Fibroblast of villous mesenchyme (primary cell): ENCODE measurements at regions not wholly inside any gene's neighbourhood (a gene's known extent, or its start where the extent isn't known, plus 50 kb on each side); places are given as distances from the start of the nearest gene placed in this dataset.

Experiments used
- DNase-seq: peaks from one replicate; pipeline ENCODE4 v3.0.0-alpha.2; 2010; ENCODE audit warnings: low read depth
- H3K4me3 ChIP-seq: 2 replicates; pipeline ENCODE4 v1.5.1; 2011; ENCODE audit warnings: low read depth, mild to moderate bottlenecking, low read length
- TF ChIP-seq, protein P1 (sequence below): IDR thresholded peaks from 2 replicates; pipeline ENCODE4 v1.5.1; 2012; ENCODE audit warnings: low read depth, mild to moderate bottlenecking, low read length; ENCODE audit not compliant: insufficient read depth

DNA sequence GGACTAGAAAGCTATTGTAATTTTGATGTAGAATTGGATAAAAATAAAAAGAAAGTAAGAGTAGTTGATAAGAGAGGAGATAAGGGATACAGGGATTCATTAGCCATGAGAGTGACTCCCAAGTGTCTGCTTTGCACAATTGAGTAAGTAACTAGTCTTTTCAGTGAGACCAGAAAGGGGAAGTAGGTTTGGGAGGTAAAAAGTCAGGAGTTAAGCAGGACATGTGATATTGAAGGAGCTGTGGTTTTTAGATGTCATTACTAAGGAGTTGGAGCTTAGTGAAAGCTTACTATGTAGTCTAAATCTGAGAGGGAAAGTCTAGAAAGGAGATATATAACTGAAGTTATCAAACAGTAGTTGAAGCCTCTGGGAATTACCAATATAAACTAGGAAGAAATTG, 93.4 kb downstream of the SLC5A7 start:
- no peak for DNase-seq
- H3K4me3 ChIP-seq = no peak overlapping the region
- TF ChIP-seq, protein P1, sequence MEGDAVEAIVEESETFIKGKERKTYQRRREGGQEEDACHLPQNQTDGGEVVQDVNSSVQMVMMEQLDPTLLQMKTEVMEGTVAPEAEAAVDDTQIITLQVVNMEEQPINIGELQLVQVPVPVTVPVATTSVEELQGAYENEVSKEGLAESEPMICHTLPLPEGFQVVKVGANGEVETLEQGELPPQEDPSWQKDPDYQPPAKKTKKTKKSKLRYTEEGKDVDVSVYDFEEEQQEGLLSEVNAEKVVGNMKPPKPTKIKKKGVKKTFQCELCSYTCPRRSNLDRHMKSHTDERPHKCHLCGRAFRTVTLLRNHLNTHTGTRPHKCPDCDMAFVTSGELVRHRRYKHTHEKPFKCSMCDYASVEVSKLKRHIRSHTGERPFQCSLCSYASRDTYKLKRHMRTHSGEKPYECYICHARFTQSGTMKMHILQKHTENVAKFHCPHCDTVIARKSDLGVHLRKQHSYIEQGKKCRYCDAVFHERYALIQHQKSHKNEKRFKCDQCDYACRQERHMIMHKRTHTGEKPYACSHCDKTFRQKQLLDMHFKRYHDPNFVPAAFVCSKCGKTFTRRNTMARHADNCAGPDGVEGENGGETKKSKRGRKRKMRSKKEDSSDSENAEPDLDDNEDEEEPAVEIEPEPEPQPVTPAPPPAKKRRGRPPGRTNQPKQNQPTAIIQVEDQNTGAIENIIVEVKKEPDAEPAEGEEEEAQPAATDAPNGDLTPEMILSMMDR = no peak

DNA sequence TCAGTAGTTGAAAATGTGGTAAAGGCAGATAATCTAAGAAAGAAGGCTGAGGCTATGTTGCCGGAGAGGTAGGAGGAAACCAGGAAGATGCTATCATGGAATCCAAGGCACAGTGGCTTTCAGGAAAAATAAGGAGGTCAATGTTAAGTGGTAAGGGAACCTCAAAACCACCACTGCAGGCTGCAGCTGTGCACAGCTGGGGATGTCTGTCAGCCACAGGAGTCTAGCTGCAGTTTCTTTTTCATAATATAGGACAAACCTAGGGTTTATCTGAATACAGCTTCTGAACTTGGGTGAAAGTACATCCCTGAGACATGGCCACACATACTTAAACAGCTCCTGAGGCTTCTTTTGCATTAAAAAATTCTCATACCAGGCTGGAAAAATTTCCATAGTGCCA, 93.9 kb downstream of the SLC5A7 start:
- no peak for DNase-seq
- no peak overlapping the region for H3K4me3 ChIP-seq
- TF ChIP-seq, protein P1 = no peak

DNA sequence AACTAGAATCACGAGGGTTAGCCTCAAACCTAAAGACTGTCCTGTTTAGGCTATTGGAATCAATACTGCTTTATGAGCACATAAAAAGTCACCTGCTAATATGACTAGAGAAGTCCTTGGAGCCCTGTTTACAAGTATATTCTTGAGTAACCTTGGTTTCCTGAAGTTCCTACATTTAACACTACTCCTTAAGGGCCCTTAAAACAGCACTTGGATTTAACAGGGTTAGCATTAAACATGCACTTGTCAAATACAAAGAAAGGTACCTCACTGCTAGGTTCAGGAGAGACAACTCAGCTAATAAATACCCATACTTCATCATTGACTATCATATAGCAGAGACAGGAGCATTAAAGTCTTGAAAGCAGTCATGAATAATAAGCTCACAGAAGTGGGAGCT, 96.7 kb downstream of the SLC5A7 start:
- no peak for DNase-seq
- TF ChIP-seq, protein P1 = no peak
- H3K4me3 ChIP-seq = no peak overlapping the region

DNA sequence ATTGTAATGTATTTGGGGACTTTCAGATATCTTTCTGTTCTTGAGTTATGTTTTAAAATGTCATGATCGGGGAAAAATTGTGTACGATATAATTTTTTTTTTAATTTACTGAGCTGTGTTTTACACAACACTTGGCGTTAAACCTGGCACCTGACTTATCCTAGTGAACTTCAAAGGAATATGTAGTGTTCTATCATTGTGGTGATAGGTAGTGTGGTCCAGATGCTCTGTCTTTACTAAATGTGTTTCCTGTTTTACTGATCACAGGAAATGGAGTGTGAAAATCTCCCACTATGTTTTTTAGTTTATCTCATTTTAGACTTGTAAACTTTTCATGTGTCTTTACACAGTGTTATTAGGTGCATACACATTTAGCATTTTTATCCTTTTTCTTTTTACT, 98.0 kb downstream of the SLC5A7 start:
- no peak for DNase-seq
- no peak overlapping the region for H3K4me3 ChIP-seq
- TF ChIP-seq, protein P1 = no peak

- H3K4me3 ChIP-seq = no peak overlapping the region
- DNase-seq = no peak
- TF ChIP-seq, protein P1 = no peak
Observed at GRCh38 chr2:108092886-108093285, 106.6 kb downstream of the SLC5A7 start.

DNA sequence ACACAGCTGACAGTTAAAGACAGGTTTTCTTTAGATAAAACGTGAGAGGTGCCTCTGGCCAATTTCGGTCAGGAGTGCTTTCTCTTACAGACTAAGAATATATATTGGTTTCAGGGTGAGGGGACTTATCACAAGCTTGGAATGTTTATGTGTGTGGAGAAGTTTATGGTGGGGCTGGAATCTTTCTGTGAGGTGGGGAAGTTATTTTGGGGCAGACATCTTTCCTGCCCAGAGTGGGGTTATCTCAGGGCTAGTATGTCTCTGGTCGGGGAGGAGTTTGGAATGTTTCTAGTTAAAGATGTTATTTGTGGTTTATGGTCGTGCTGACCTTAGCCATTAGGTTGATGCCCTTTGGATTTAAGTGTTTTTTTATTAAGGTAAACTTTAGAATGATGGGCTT, 115.2 kb downstream of the SLC5A7 start:
- no peak for DNase-seq
- H3K4me3 ChIP-seq = no peak overlapping the region
- TF ChIP-seq, protein P1 = no peak

DNA sequence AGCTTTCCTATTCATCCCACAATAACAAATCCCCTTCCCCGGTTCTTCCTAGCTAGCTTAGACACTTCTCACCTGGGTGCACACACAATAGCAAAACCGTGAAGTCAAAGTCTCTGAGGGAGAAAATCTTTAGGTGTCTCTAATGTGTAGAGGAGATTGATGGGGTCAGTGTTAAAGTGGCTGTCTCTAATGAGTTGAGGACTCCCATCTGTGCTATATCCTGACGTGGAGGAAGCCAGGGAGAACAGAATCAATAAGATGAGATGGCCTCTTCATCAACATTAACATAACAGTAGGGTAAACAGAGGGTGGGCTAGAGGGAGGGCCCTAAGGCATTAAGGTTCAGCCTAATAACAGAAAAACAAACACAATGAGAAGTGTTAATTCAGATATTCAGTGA, 120.4 kb downstream of the SLC5A7 start:
- no peak for DNase-seq
- TF ChIP-seq, protein P1 = no peak
- no peak overlapping the region for H3K4me3 ChIP-seq
